ENCODE measurements at regions not wholly inside any gene's neighbourhood (a gene's known extent, or its start where the extent isn't known, plus 50 kb on each side); places are given as distances from the start of the nearest gene placed in this dataset.

- no peak for DNase-seq
These were observed 179.1 kb downstream of the RSL24D1 start for GRCh38 chr15:55017635-55018034.

GRCh38 chr15:55016225-55016624, 180.5 kb downstream of the RSL24D1 start:
- no peak for DNase-seq

GRCh38 chr15:55015093-55015445, 181.7 kb downstream of the RSL24D1 start:
- no peak for DNase-seq

DNA sequence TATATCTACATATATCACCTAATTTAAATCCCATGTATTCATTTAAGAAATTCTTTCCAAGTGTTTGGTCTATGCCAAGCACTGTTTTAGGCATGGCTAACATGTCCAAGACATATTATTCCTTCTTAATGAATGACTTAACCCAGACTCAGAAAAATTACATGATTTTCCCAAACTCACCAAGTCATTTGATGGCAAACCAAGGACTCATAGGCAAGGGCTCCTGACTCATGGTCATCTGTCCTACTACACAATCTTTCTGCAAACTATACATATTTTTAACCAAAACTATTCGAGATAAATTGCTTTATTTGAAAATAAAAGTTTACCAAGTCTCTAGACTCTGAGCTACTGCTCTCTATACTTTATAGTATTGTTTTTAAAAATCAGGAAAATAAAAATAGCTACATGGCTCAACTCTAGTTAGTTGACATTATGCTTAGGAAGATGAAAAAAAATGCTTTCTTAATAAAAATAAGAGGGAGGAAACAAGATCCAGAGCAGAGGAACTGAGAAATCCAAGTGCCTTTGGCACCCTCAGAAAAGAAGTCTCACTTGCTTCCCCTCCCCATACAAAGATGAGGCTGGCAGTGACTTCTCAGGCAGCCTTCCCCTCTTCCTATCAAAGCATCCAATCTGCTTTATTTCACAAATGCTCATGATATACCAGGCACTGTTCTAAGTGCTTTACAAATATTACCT, 182.2 kb downstream of the RSL24D1 start:
- no peak for DNase-seq

DNA sequence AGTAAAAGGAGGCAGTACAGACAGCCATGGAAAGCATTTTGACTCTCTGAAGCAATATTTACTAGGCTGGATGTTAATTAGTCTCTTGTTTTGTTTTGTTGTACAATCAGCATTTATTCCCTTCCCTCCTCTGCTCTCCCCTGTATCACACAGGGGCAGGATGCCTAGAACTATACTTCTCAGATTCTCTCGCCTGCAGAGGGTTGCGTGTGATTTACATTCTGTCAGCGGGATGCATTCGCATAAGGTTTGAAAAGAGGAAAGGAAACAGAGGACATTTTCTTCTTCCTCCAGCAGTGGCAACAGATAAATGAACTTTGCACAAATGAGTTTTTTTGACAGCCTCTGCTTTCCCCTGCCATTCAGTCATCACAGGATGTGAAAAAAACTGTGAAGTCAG, 188.3 kb downstream of the RSL24D1 start:
- DNase-seq: no peak

- no peak for DNase-seq
These were observed 189.2 kb downstream of the RSL24D1 start for GRCh38 chr15:55007561-55007960.

DNA sequence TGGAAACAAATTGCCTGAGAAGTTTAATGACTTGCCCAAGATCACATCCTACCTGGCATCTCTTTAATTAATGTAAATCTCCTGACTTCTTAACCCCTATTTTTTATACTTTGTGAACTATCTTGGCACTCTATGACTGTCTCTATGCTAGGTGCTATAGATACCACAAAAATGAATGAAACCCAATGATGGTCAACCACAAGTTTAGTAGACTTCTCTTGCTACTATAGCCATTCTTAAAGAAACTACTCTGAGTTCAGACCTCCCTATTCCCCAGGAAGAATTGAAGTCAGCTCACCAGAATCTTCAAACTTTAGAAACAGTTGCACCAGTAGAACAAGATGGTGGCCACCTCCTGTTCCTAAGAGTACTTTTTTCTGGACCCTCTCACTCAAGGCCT, 191.1 kb downstream of the RSL24D1 start:
- no peak for DNase-seq

GRCh38 chr15:55003965-55004873, 192.5 kb downstream of the RSL24D1 start:
- DNase-seq: no peak

GRCh38 chr15:54998661-54999060, 198.1 kb downstream of the RSL24D1 start:
- no peak for DNase-seq

DNA sequence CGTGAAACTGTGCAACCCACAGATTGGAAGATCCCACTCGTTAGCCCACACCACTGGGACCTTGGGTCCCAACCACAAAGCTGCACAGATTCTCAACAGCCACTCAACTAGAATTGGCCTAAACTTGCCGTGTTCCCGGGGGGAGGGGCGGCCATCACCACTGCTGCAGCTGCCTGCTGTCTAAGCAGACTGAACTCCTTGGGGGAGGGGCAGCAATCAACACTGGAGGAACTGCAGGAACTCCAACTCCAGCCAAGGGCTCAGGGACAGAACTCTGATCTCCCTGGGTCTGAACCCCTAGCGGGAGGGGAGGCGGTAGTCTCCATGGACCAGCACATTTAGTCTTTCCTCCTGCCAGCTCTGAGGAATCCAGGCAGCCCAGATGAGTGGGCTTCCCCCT, 205.9 kb downstream of the RSL24D1 start:
- no peak for DNase-seq

GRCh38 chr15:54987881-54988280, 208.9 kb downstream of the RSL24D1 start:
- no peak for DNase-seq

DNA sequence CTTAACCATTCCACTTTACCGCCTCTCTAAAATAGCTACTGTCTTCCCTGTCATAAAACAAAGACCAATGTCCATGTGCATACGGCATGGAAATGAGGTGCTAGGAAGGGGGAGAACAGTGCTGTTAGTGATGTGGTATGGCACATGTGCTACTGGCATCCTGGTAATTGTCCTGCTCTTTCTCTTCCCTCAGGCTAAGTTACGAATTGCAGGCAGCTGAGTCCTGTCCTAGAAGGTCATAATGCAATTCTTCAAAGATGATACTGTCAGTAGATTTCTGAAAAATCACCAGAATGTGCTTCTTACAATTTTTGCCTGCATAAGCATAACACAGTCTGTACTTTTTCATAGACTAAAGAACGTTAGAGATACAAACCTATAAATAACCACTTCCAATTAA, 216.8 kb downstream of the RSL24D1 start:
- no peak for DNase-seq

DNA sequence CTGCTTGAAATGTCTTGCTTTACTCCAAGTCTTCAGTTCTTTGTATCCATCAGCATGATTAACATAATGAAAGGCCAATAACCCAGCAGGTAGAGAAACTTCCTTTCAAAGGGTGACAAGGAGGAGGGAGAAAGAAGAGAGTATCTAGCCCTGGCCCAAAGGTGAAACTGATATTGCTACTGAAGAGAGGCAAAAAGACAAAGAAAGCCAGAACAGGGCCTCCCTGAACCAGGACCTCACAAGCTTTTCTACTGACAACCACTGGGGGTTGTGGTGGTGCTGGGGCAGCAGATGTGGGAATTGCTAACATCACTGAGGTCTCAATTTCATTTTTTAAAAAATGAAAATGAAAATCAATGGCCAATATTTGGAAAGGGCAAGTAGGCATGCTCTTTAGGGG, 234.1 kb downstream of the RSL24D1 start:
- DNase-seq: no peak

- DNase-seq: no peak
These were observed 236.5 kb downstream of the RSL24D1 start for GRCh38 chr15:54960266-54960665.

DNA sequence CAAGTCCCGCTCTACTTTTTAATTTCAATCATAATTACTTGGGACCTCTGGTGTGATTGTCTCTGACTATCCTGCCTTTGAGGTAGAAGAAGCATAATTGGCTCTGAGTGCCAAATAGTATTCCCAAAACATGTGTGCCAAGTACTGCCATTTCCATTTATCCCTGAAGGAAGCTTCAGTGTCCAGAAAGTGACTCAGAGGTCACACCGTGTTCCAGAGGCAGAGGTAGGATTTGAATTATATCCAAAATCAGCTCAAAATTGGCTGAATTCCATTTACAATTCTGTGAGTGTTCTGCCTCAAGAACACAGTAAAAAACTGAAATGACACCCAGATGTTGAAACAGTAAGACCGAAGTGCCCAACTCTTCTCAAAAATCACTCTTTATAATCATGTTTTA, 255.3 kb downstream of the RSL24D1 start:
- DNase-seq: no peak

DNA sequence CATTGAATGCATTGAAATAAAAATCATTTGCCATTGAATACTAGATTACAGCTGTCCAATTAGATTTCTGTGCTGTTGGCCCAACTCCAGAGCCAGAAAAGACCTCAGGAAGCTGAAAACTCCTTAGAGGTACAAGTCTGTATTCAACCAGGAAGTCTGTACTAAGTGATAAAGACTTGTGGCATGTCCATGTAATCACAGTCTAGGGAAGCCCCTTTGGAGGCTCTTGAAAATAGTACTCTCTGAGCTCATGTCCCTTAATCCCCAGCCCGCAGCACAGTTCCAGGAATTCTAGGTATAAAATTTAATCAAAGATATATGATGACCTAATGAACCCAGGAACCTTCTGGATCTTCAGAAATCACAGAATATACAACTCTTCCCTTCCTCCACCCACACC, 279.4 kb downstream of the RSL24D1 start:
- no peak for DNase-seq

- DNase-seq: no peak
These were observed 281.4 kb downstream of the RSL24D1 start for GRCh38 chr15:54915380-54915779.

DNA sequence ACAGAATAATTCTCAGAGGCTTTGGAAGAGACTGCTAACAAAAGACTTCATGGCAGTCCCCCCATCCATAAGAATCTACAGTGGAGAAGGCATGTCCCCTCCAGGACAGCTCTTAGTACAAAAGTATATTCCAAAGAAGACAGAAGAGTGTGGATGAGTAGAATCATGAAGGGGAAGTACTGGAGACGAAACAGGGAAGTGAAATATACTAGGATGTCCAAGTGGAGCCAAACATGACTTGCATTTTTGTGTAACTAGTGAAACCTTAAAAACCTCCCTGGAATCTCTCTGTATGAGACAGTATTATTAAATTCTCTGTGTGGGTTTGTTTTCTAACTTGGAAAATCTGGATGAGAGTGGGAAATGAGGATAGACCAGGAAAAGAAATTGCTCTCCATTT, 312.4 kb downstream of the RSL24D1 start:
- no peak for DNase-seq

DNA sequence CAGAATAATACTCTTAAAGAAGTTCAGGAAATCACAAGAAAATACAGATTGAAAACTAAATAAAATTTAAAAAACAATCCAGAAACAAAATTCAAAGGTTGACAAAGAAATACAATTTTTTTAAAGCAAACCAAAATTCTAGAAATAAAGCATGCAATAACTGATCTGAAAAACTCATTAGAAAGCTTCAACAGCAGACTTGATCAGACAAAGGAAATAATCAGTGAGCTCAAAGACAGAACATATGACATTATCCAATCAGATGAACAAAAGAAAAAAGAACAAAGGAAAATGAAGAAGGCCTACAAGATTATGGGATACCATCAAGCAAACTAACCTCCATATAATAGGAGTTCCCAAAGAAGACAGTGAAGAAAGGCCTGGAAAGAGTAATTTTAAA, 336.8 kb downstream of the RSL24D1 start:
- DNase-seq: no peak

DNA sequence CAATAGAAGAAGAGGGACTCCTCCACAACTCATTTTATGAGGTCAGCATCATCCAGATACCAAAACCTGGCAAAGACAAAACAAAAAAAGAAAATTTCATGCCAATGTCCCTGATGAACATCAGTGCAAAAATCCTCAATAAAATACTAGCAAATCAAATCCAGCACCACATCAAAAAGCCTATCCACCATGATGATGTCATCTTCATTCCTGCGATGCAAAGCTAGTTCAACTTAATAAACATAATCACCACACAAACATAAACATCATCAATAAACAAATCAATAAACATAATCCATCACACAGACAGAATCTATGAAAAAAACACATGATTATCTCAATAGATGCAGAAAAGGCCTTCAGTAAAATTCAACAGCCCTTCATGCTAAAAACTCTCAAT, 342.1 kb downstream of the RSL24D1 start:
- no peak for DNase-seq

- no peak for DNase-seq
These were observed 346.6 kb downstream of the RSL24D1 start for GRCh38 chr15:54850101-54850500.

DNA sequence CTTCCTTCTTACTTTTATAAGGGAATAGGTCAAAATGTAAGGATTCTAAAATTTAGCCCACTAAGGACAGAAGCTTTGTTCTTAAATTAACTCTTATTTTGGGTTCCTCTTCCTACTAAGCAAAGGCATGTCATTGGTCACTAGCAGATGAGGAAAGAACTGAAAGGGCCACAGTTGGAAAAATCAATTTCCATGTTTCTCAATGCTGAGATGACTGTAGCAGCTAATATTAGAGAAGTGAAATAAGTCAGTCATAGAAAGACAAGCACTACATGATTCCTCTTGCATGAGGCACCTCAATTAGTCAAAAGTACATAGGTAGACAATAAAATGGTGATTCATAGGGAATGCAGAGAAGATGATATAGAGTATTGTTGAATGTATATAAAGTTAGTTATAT, 353.7 kb downstream of the RSL24D1 start:
- no peak for DNase-seq

DNA sequence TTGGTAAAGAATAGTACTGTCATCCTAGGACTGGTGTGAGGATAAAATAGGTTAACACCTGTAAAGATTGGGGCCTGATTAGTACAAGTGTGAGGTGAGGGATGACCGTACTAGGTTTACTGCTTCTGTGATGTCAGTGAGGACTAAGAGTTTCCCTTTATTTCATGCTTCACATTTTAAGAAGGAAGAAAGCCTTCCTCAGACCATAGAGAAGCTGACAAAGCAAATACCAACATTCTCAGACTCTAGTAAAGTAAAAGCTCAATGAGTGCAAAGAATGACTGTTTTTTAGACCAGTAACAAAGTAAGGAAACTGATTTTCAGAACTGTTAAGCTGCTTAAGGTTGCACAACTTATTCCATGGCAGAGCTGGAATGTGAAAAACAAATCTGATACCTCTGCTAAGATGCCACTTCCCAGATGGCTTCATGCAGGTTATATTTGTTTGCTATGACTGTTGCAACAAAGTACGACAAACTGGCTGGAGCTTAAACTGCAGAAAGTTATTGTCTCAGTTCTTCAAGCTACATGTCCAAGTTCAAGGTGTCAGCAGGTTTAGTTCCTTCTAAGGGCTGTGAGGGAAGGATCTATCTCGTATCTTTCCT, 354.9 kb downstream of the RSL24D1 start:
- no peak for DNase-seq
